ENCODE measurements at regions not wholly inside any gene's neighbourhood (a gene's known extent, or its start where the extent isn't known, plus 50 kb on each side); places are given as distances from the start of the nearest gene placed in this dataset.

DNA sequence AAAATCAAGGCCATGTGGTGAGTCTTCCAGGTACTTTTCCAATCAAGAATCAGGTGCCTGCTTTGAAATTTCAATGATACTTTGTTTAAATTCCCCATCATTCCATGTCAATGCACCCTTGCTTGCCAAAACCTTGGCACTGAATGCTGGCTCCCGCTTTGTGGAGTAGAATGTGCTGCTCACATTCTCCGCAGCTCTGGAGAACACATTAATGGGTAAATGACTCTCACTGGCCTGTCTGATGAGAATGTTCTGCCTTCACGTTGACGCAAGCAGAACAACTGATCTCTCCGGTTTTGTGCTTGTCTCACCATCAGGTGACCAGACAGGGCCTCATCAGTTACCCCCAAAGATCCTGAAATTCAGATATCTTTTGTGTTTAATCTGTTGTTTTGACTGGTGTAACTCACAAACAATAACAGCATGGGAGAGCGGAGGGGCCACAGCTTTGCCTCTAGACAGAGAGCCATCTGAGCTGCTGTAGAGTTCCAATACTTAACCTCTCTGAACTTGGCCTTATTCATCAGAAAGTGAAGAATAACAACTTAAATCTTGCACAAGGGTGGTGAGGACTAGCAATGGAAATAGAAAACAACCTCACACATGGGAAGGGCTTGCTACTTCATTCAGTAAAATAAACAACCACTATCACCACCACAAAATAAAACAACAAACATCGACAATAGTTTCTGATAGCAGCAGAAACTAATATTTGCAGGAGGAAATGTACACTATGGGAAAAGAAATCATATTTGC lies 276.9 kb upstream of the IGFBP3 start:
- Mint-ChIP-seq H3K27me3 (no peaks in the 10 kb centered on the region), H3K4me3 (no peak overlapping the region), H3K27ac (no peak overlapping the region), H3K4me1 (no peaks in the 10 kb centered on the region), H3K36me3 (ENCODE audit: low read depth) (no peaks in the 10 kb centered on the region), H3K9me3 (no peaks in the 10 kb centered on the region)
- ChIA-PET CTCF (no interaction called here), POLR2A (no interaction called here)
- DNase-seq = no peak

DNA sequence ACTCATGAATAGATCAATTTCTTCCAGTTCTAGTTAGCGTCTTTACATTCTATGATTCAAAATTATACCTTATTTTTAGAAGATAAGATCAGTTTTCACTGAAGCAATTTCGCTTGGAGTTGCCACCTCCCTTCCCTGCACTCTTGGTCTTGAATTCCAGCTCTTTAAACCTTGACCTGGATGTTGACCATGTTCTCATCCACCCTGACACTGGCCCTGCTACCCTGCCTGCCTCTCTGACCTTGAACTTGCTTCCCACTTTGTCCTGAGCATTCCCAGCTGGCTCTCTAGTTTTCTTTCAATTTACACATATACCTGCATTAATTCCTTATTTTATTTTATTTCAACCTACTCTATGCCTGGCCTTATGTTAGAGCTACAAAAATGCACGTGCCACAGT lies 274.9 kb upstream of the IGFBP3 start:
- ChIA-PET POLR2A (no interaction called here), CTCF (interaction anchor here (0.9 kb wide), 1 partner anchor 73 kb away, joined by 3 read pairs; no protein-coding TSS in a partner anchor)
- Mint-ChIP-seq H3K4me1 (no peaks in the 10 kb centered on the region), H3K27ac (no peak overlapping the region), H3K36me3 (ENCODE audit: low read depth) (no peaks in the 10 kb centered on the region), H3K27me3 (no peaks in the 10 kb centered on the region), H3K4me3 (no peak overlapping the region), H3K9me3 (no peaks in the 10 kb centered on the region)
- no peak for DNase-seq

DNA sequence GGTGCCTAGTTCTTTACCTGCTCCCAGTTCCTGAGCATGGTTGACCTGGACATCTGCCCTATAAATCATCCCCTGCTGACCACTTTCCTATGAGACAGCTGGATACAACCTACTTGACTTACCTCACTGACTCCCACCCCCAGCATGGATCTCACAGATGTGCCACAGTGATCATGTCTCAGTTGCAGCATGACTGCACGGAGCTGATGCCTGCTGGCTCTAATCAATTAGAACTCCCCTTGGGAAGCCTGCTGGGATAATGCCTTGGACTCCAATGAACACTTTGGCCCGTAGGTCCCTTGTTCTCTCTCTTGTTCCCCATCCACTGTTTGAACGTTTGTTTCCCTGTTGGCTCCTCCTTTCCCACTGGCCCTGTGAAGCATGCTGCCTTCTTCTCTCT lies 271.2 kb upstream of the IGFBP3 start:
- no peaks in the 10 kb centered on the region for H3K9me3 Mint-ChIP-seq
- POLR2A ChIA-PET = no interaction called here
- no peak overlapping the region for H3K4me3 Mint-ChIP-seq
- CTCF ChIA-PET = no interaction called here
- H3K36me3 Mint-ChIP-seq (ENCODE audit: low read depth) = no peaks in the 10 kb centered on the region
- H3K4me1 Mint-ChIP-seq = no peaks in the 10 kb centered on the region
- no peak overlapping the region for H3K27ac Mint-ChIP-seq
- no peak for DNase-seq
- no peaks in the 10 kb centered on the region for H3K27me3 Mint-ChIP-seq

DNA sequence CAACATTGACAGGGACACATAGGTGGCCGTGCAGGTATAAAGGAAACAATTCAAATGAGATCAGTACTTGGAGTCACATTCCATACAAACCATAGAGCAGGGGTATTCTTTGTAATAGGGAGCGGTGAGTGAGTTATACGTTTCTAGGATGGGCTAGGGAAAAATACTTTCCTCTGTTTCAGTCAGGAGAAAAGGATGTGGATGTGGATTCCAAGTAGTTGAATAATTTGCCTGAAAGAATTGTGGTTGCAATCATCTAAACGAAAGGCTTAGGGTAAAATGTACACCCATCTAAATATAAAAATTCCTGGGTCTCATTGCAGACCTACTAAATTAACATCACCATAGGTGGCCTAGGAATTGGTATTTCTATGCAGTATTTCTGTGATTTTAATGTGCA lies 270.7 kb upstream of the IGFBP3 start:
- H3K9me3 Mint-ChIP-seq = no peaks in the 10 kb centered on the region
- no peak for DNase-seq
- no peaks in the 10 kb centered on the region for H3K27me3 Mint-ChIP-seq
- H3K4me3 Mint-ChIP-seq = no peak overlapping the region
- H3K4me1 Mint-ChIP-seq = no peaks in the 10 kb centered on the region
- POLR2A ChIA-PET = no interaction called here
- H3K36me3 Mint-ChIP-seq (ENCODE audit: low read depth) = no peaks in the 10 kb centered on the region
- no peak overlapping the region for H3K27ac Mint-ChIP-seq
- CTCF ChIA-PET = no interaction called here

DNA sequence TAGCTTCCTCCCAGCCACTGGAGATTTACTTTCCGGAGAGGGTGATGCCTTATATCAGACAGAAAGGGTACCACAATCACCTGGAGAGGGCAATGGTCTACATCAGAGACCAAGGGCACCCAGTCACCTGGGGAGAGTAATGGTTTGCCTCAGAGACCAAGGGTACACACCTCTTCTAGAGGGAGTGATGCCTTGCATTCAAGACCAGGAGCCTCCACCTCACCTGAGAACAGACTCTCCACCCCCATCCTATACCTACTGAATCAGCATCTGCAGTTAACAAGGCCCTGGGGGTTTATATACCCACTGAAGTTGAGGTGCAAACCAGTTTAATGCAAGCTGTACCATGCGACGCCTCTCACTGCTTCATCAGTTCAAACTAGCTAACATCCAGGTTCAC lies 270.2 kb upstream of the IGFBP3 start:
- no peak overlapping the region for H3K4me3 Mint-ChIP-seq
- ChIA-PET CTCF (no interaction called here), POLR2A (no interaction called here)
- H3K27ac Mint-ChIP-seq = no peak overlapping the region
- DNase-seq = no peak
- H3K36me3 Mint-ChIP-seq (ENCODE audit: low read depth) = no peaks in the 10 kb centered on the region
- H3K4me1 Mint-ChIP-seq = no peaks in the 10 kb centered on the region
- no peaks in the 10 kb centered on the region for H3K9me3 Mint-ChIP-seq
- no peaks in the 10 kb centered on the region for H3K27me3 Mint-ChIP-seq

DNA sequence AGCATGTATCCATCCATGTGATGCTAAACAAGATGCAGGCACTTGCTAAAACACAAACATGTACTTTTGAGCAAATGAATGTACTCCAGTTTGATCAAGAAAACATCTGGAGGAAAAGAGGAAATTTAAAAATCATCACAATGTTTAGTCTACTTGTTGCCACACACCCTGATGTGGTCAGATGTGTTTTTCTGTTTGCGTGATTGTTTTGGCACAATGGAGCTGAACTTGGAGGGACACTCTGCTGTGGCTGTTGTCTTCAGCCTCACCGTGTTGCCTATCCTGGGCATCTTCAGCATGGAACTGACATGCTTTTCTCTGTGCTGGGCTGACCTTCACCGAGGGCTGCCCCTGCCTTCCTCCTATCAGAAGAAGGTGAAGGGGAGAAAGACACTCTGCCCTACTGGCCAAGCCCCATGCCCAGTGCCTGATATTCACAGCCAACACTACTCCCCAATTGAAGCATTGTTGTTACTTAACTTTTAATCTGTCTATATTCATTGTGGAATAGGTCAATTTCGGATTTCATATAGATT lies 268.3 kb upstream of the IGFBP3 start:
- no peaks in the 10 kb centered on the region for H3K36me3 Mint-ChIP-seq (ENCODE audit: low read depth)
- H3K27ac Mint-ChIP-seq = no peak overlapping the region
- no peak overlapping the region for H3K4me3 Mint-ChIP-seq
- H3K4me1 Mint-ChIP-seq = no peaks in the 10 kb centered on the region
- no peak for DNase-seq
- ChIA-PET POLR2A (no interaction called here), CTCF (no interaction called here)
- no peaks in the 10 kb centered on the region for H3K9me3 Mint-ChIP-seq
- H3K27me3 Mint-ChIP-seq = no peaks in the 10 kb centered on the region

DNA sequence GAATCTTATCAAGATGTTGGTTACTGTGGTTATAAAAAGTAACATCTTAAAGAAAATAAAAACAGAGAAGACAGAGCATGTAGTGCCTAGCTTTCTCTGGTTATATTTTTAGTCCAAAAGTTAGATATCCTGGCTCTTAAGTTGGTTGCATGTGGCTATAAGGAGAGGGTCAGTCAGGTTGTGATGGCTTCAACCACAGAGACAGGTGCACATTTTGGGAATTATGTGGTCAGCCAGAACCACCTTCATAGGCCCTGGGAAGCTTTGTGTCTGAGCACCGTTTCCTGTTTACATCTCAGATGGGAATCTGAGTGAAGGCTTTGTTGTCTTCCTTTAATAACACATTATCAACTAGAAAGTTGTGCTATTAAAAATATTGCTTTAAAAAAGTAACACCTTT lies 265.1 kb upstream of the IGFBP3 start:
- no peaks in the 10 kb centered on the region for H3K27me3 Mint-ChIP-seq

DNA sequence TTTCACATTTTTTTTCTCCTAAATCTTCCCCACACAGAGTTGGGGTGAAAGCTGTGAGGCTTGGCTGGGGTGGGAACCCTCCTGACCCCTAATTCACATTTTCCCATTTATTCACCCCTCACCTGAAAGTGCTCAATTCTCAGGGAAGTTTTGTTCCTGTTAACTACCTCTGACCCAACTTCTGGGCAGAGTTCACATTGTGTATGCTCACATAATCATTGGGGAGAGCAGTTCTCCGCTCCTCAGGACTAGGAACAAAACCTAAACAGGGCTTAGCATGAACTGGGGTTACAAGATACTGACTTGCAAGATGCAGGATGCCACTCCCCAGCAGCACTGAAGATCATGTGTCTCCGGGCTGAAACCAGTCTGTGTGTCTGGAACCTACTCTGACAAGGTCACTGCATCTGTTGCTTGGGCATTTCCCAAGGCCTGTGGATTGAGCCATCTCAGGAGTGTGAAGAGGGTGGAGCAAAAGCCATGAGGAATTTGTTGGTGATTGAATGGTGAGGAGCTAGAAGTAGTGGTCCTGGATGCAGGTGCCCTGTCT lies 258.1 kb upstream of the IGFBP3 start:
- DNase-seq = no peak
- Mint-ChIP-seq H3K36me3 (ENCODE audit: low read depth) (no peaks in the 10 kb centered on the region), H3K27me3 (no peaks in the 10 kb centered on the region), H3K9me3 (no peaks in the 10 kb centered on the region), H3K4me1 (no peaks in the 10 kb centered on the region), H3K27ac (no peak overlapping the region), H3K4me3 (no peak overlapping the region)
- CTCF ChIA-PET = no interaction called here
- POLR2A ChIA-PET = no interaction called here

More for the DNA sequence above, 265.1 kb upstream of the IGFBP3 start:
- Mint-ChIP-seq H3K9me3 (no peaks in the 10 kb centered on the region), H3K4me3 (no peak overlapping the region), H3K4me1 (no peaks in the 10 kb centered on the region), H3K27ac (no peak overlapping the region), H3K36me3 (ENCODE audit: low read depth) (no peaks in the 10 kb centered on the region)
- DNase-seq = no peak
- ChIA-PET CTCF (no interaction called here), POLR2A (no interaction called here)

DNA sequence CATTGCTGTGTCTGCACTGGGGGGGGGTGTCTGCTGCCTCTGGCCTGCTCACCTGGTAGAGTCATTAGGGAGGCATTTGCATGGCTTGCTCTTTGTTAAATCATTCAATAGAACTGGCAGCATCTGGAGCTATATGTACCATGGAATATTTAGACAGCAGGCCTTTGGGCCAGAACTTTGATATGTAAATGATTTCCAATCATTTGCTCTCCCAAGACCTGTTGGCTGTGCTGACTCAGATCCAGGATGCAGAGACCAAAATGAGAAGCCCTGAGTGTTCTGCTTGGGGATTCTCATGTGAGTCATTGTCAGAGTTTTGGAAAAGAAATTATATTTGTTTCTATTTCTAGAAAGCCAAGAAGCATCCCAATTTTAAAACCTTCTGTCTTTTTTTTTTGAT lies 257.6 kb upstream of the IGFBP3 start:
- H3K9me3 Mint-ChIP-seq = no peaks in the 10 kb centered on the region
- CTCF ChIA-PET = no interaction called here
- POLR2A ChIA-PET = no interaction called here

DNA sequence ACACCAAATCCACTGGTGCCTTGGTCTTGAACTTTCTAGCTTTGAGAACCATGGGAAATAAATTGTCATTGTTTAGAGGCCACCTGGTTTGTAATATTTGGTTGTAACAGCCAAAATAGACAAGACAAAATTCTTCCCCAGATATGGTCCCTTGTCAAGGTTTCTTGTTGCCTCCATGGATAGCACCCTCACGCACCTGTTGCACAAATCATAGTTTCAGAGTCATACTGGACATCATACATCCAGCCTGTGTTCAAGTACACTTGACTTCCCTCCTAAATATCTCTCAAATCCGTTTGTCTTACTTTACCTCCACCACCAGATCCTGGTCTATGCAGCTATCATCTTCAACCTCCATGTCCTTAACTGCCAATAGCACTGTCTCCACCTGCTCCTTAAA lies 256.7 kb upstream of the IGFBP3 start:
- Mint-ChIP-seq H3K4me1 (no peaks in the 10 kb centered on the region), H3K36me3 (ENCODE audit: low read depth) (no peaks in the 10 kb centered on the region), H3K27ac (no peak overlapping the region), H3K4me3 (no peak overlapping the region), H3K9me3 (no peaks in the 10 kb centered on the region), H3K27me3 (no peaks in the 10 kb centered on the region)
- CTCF ChIA-PET = no interaction called here
- DNase-seq = no peak
- POLR2A ChIA-PET = no interaction called here

More for the DNA sequence above, 257.6 kb upstream of the IGFBP3 start:
- Mint-ChIP-seq H3K27me3 (no peaks in the 10 kb centered on the region), H3K27ac (no peak overlapping the region), H3K36me3 (ENCODE audit: low read depth) (no peaks in the 10 kb centered on the region), H3K4me1 (no peaks in the 10 kb centered on the region), H3K4me3 (no peak overlapping the region)
- DNase-seq = no peak

DNA sequence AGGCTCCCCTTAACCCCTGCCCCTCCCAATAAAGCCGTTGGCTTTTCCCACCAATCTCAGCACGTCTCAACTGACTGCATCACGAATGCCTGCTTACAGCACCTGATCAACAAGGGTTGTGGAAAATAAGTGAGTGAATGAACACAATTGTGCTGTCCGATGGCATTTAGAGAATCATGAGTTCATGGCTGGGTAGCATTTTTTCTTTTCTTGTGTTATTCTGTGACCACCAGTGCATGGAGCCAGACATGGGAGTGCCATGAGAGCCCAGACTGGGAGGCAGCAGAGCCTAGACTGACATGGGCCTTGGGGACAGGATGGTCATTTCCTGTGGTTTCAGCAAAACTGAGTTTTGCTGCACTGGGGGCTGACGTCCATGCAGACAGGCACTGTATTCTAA lies 254.1 kb upstream of the IGFBP3 start:
- ChIA-PET CTCF (no interaction called here), POLR2A (no interaction called here)
- Mint-ChIP-seq H3K27me3 (no peaks in the 10 kb centered on the region), H3K9me3 (no peaks in the 10 kb centered on the region), H3K36me3 (ENCODE audit: low read depth) (no peaks in the 10 kb centered on the region), H3K27ac (no peak overlapping the region), H3K4me3 (no peak overlapping the region), H3K4me1 (no peaks in the 10 kb centered on the region)
- no peak for DNase-seq

DNA sequence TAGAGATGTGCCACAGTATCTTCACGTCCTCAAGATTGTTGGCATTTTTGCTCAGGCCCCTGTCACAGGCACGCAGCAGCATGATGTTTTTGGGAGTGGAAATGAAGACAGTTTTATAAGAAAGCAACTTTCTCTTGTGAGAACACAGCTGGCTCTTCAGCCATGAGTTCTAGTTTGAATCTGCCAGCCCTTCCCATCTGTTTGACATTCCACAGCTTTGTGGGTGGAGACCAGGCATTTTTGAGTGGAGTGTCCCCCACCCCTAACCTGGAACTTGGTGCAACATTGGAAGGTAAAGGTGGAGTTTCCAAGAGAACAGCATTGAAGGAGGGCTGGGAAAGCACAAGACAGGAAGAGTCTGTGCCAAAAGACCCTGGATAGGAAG lies 253.1 kb upstream of the IGFBP3 start:
- ChIA-PET CTCF (no interaction called here), POLR2A (no interaction called here)
- Mint-ChIP-seq H3K27me3 (no peaks in the 10 kb centered on the region), H3K9me3 (no peaks in the 10 kb centered on the region), H3K4me3 (no peak overlapping the region), H3K27ac (no peak overlapping the region), H3K36me3 (ENCODE audit: low read depth) (no peaks in the 10 kb centered on the region), H3K4me1 (no peaks in the 10 kb centered on the region)
- DNase-seq = no peak

DNA sequence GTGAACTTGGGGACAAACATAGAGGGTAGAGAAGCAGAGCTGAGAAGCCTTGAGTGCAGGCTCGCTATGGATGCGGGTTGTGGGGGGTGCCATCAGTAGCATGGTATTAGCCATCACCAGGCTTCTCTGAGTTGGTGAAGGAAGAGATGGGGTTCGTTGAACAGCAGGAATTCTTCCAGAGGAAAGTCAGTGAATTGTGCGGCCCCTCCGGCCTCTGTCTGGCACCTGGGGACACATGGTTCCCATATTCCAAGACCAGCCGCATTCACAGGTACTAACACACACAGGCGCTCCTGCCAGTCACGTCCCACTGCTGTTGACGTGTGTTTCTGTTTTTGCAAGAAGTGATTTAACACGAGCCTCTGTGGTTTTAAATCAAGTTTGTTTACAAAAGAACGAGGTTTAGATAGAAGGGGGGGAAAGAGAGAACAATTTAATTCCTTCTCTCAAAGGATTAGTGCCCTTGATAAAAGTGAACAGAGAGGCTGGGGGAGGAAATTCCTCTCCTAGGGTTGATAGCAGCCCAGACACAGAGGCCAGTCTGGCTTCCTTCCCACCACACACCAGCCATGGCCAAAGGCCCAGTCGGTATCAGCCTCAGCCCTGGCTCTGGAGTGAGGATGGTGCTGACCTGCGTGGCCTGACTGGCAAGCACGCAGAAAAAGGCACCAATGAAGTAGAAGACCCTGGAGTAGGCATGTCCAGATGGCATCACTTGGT lies 252.6 kb upstream of the IGFBP3 start:
- Mint-ChIP-seq H3K36me3 (ENCODE audit: low read depth) (no peaks in the 10 kb centered on the region), H3K4me1 (no peaks in the 10 kb centered on the region), H3K27ac (no peak overlapping the region), H3K27me3 (no peaks in the 10 kb centered on the region), H3K4me3 (no peak overlapping the region), H3K9me3 (no peaks in the 10 kb centered on the region)
- no peak for DNase-seq
- ChIA-PET CTCF (no interaction called here), POLR2A (no interaction called here)

DNA sequence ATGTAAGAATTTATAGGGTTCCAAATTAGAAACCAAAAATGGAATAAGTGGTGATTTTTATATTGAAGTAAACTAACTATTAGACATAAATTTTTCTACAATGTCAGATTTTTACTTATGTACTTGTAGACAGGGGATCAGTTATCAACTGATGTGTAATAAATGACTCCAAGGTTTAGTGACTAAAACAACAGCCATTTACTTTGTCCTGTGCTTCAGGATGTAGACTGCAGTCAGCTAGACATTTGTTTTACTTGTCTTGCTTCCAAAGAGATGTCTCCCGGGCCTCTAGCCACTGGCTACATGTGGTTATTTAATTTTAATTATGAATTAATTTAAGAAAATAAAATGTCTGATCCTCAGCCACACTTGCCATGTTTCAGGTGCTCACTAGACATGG lies 249.7 kb upstream of the IGFBP3 start:
- H3K9me3 Mint-ChIP-seq = no peaks in the 10 kb centered on the region
- POLR2A ChIA-PET = no interaction called here
- DNase-seq = no peak
- H3K4me1 Mint-ChIP-seq = no peaks in the 10 kb centered on the region
- CTCF ChIA-PET = no interaction called here
- no peak overlapping the region for H3K4me3 Mint-ChIP-seq
- no peaks in the 10 kb centered on the region for H3K36me3 Mint-ChIP-seq (ENCODE audit: low read depth)
- H3K27ac Mint-ChIP-seq = no peak overlapping the region
- no peaks in the 10 kb centered on the region for H3K27me3 Mint-ChIP-seq

All from activated CD4-positive, alpha-beta T cell treated with anti-CD3 and anti-CD28 coated beads, Interleukin-2, amount 10 ng/mL, durations not matched to agents 7 days and 5 days (primary cell).